ENCODE measurements at regions not wholly inside any gene's neighbourhood (a gene's known extent, or its start where the extent isn't known, plus 50 kb on each side); places are given as distances from the start of the nearest gene placed in this dataset.

GRCh38 chr9:14007190-14007769 lies 306.7 kb downstream of the NFIB start:
- no peak overlapping the region for H3K27ac ChIP-seq (ENCODE audit: low read depth)
- DNase-seq (ENCODE audit: low spot score), result no peak
- H3F3A ChIP-seq (replicated peaks; ENCODE audit: low read depth), result no peaks in the 10 kb centered on the region
- H3K9me2 ChIP-seq (ENCODE audit: insufficient read depth), result 0 out of 2 replicates have a peak, but pooled peaks cover 6% of the 10 kb centered on the region
- H3K36me3 ChIP-seq (ENCODE audit: insufficient read depth), result no peaks in the 10 kb centered on the region
- H3K36me3 Mint-ChIP-seq (ENCODE audit: low read depth), result no peaks in the 10 kb centered on the region; the same call in 2 of the 3 replicates
- ATAC-seq, result no peak
- no peak overlapping the region for H3K4me2 ChIP-seq
- no peaks in the 10 kb centered on the region for H4K20me1 ChIP-seq (replicated peaks; ENCODE audit: insufficient read depth)
- no peak overlapping the region for H3K4me3 Mint-ChIP-seq
- H3K27me3 Mint-ChIP-seq (ENCODE audit: insufficient read depth, low read depth, poor library complexity), result no peaks in the 10 kb centered on the region
- no peak overlapping the region for H3K27ac Mint-ChIP-seq
- H3K27me3 ChIP-seq (ENCODE audit: insufficient read depth), result no peaks in the 10 kb centered on the region
- no peak overlapping the region for H3K4me3 ChIP-seq
- no peak for TF ChIP-seq ZNF114 (CRISPR knock-in tag; IDR thresholded peaks at IDR 0.05)
- no peak for TF ChIP-seq EZH2phosphoT487 (IDR thresholded peaks at IDR 0.05; ENCODE audit: unreplicated experiment)
- TF ChIP-seq EZH2 (IDR thresholded peaks at IDR 0.05; ENCODE audit: low read depth, unreplicated experiment), result no peak
- no peak for TF ChIP-seq JUNB (IDR thresholded peaks at IDR 0.05; ENCODE audit: unreplicated experiment)
- no peak for TF ChIP-seq STAT1 (IDR thresholded peaks at IDR 0.05; ENCODE audit: unreplicated experiment)
- no peak for TF ChIP-seq CTCF (conservative IDR thresholded peaks at IDR 0.05; ENCODE audit: low read depth in 2 of 2)
- no peaks in the 10 kb centered on the region for H3K79me2 ChIP-seq (replicated peaks; ENCODE audit: insufficient read depth)
- no peaks in the 10 kb centered on the region for H3K4me1 ChIP-seq (ENCODE audit: insufficient read depth)
- no peaks in the 10 kb centered on the region; the same call in 2 of the 3 replicates for H3K9me3 Mint-ChIP-seq
- H3K4me1 Mint-ChIP-seq, result no peaks in the 10 kb centered on the region
- H2AFZ ChIP-seq, result no peak overlapping the region

GRCh38 chr9:14006386-14007187 lies 307.4 kb downstream of the NFIB start:
- no peak overlapping the region for H3K4me3 ChIP-seq
- TF ChIP-seq ZNF462 (CRISPR knock-in tag; IDR thresholded peaks at IDR 0.05) (no peak), ZNF114 (CRISPR knock-in tag; IDR thresholded peaks at IDR 0.05) (no peak), NANOG (IDR thresholded peaks at IDR 0.05; ENCODE audit: borderline replicate concordance) (no peak), ZNF331 (CRISPR knock-in tag; IDR thresholded peaks at IDR 0.05; ENCODE audit: low read depth) (no peak), EZH2 (IDR thresholded peaks at IDR 0.05; ENCODE audit: low read depth, unreplicated experiment) (no peak), ETS1 (IDR thresholded peaks at IDR 0.05) (no peak), POLR2AphosphoS5 (IDR thresholded peaks at IDR 0.05; ENCODE audit: low read depth) (no peak), STAT1 (IDR thresholded peaks at IDR 0.05; ENCODE audit: unreplicated experiment) (no peak)

More at GRCh38 chr9:14006386-14007187, 307.4 kb downstream of the NFIB start:
- DNase-seq (ENCODE audit: low spot score) (no peak), ATAC-seq (no peak)
- Mint-ChIP-seq H3K9me3 (no peaks in the 10 kb centered on the region; the same call in 2 of the 3 replicates), H3K4me3 (no peak overlapping the region), H3K4me1 (no peaks in the 10 kb centered on the region), H3K36me3 (ENCODE audit: low read depth) (no peaks in the 10 kb centered on the region; the same call in 2 of the 3 replicates), H3K27ac (no peak overlapping the region), H3K27me3 (ENCODE audit: insufficient read depth, low read depth, poor library complexity) (no peaks in the 10 kb centered on the region)
- no peaks in the 10 kb centered on the region for H3K36me3 ChIP-seq (ENCODE audit: insufficient read depth)
- no peaks in the 10 kb centered on the region for H3F3A ChIP-seq (replicated peaks; ENCODE audit: low read depth)
- H3K27ac ChIP-seq (ENCODE audit: low read depth), result no peak overlapping the region
- no peaks in the 10 kb centered on the region for H3K79me2 ChIP-seq (replicated peaks; ENCODE audit: insufficient read depth)
- no peaks in the 10 kb centered on the region for H4K20me1 ChIP-seq (replicated peaks; ENCODE audit: insufficient read depth)
- H3K27me3 ChIP-seq (ENCODE audit: insufficient read depth), result no peaks in the 10 kb centered on the region
- 0 out of 2 replicates have a peak, but pooled peaks cover 6% of the 10 kb centered on the region for H3K9me2 ChIP-seq (ENCODE audit: insufficient read depth)
- no peak overlapping the region for H3K4me2 ChIP-seq
- no peak overlapping the region for H2AFZ ChIP-seq
- no peaks in the 10 kb centered on the region for H3K4me1 ChIP-seq (ENCODE audit: insufficient read depth)

All from GM23338 (cell line).